HepG2 (cell line): ENCODE measurements at regions not wholly inside any gene's neighbourhood (a gene's known extent, or its start where the extent isn't known, plus 50 kb on each side); places are given as distances from the start of the nearest gene placed in this dataset.

Experiments used
- CHD2 ChIP-seq: IDR thresholded peaks from 2 replicates; pipeline ENCODE4 v1.6.1; 2011; ENCODE audit warnings: low read depth, low read length, improper control_type of control experiment
- ELF4 ChIP-seq: sonication (generic); formaldehyde crosslinking; IDR thresholded peaks from 2 replicates; pipeline ENCODE4 v1.5.0; 2020; ENCODE audit warnings: missing genetic modification reagents, mild to moderate bottlenecking, moderate library complexity, borderline replicate concordance
- FOXC1 ChIP-seq: sonication (generic); formaldehyde crosslinking; IDR thresholded peaks from 2 replicates; pipeline ENCODE4 v1.8.0; 2022; ENCODE audit warnings: mild to moderate bottlenecking, missing genetic modification reagents, borderline replicate concordance
- HIVEP1 ChIP-seq: sonication (generic); formaldehyde crosslinking; IDR thresholded peaks from 2 replicates; pipeline ENCODE4 v1.4.0; 2020; ENCODE audit warnings: mild to moderate bottlenecking, missing genetic modification reagents
- JDP2 ChIP-seq: sonication (generic); formaldehyde crosslinking; IDR thresholded peaks from 2 replicates; pipeline ENCODE4 v1.8.1; 2022; ENCODE audit warnings: missing genetic modification reagents, borderline replicate concordance
- KDM5A ChIP-seq: fragments of 200-600 bp; sonication (generic); IDR thresholded peaks from 2 replicates; pipeline ENCODE4 v1.7.0; 2018; ENCODE audit warnings: antibody characterized with exemption, mild to moderate bottlenecking, low read length, borderline replicate concordance
- PCBP2 ChIP-seq: fragments of 200-400 bp; formaldehyde crosslinking; optimal IDR thresholded peaks from 2 replicates; pipeline ENCODE3; 2018; ENCODE audit warnings: low read length, low read depth; ENCODE audit not compliant: poor library complexity, severe bottlenecking
- RBM39 ChIP-seq: fragments of 200-400 bp; formaldehyde crosslinking; IDR thresholded peaks from one replicate; pipeline ENCODE4 v1.6.1; 2018; ENCODE audit warnings: antibody characterized with exemption, mild to moderate bottlenecking, low read depth, low read length; ENCODE audit not compliant: poor library complexity, severe bottlenecking
- RFX3 ChIP-seq: IDR thresholded peaks from 2 replicates; pipeline ENCODE4 v1.6.1; 2016; ENCODE audit warnings: missing biosample characterization, missing genetic modification reagents
- SUZ12 ChIP-seq: fragments of 150-350 bp; IDR thresholded peaks from 2 replicates; pipeline ENCODE4 v1.6.1; 2014; ENCODE audit warnings: low read depth, low read length
- ZFP36 ChIP-seq: fragments of 150-350 bp; IDR thresholded peaks from 2 replicates; pipeline ENCODE4 v1.6.1; 2018; ENCODE audit warnings: borderline replicate concordance, low read length, low read depth; ENCODE audit not compliant: partially characterized antibody
- ZIK1 ChIP-seq: sonication (generic); formaldehyde crosslinking; IDR thresholded peaks from 2 replicates; pipeline ENCODE4 v1.5.0; 2020; ENCODE audit warnings: mild to moderate bottlenecking, low read depth, missing genetic modification reagents, borderline replicate concordance
- ZNF12 ChIP-seq: sonication (generic); formaldehyde crosslinking; IDR thresholded peaks from 2 replicates; pipeline ENCODE4 v1.5.0; 2020; ENCODE audit warnings: missing genetic modification reagents
- ZNF235 ChIP-seq: sonication (generic); formaldehyde crosslinking; IDR thresholded peaks from 2 replicates; pipeline ENCODE4 v1.8.1; 2023; ENCODE audit warnings: mild to moderate bottlenecking, missing genetic modification reagents, borderline replicate concordance
- ZNF329 ChIP-seq: sonication (generic); formaldehyde crosslinking; IDR thresholded peaks from 2 replicates; pipeline ENCODE4 v1.9.0; 2021; ENCODE audit warnings: low read depth, mild to moderate bottlenecking, missing genetic modification reagents
- ZNF331 ChIP-seq: sonication (generic); formaldehyde crosslinking; IDR thresholded peaks from 2 replicates; pipeline ENCODE4 v1.4.0; 2020; ENCODE audit warnings: missing genetic modification reagents
- ZNF33A ChIP-seq: sonication (generic); formaldehyde crosslinking; IDR thresholded peaks from 2 replicates; pipeline ENCODE4 v1.5.1; 2020; ENCODE audit warnings: missing genetic modification reagents, mild to moderate bottlenecking, moderate library complexity, borderline replicate concordance
- ZNF460 ChIP-seq: sonication (generic); formaldehyde crosslinking; IDR thresholded peaks from 2 replicates; pipeline ENCODE4 v1.5.1; 2020; ENCODE audit warnings: missing genetic modification reagents, mild to moderate bottlenecking, borderline replicate concordance
- ZNF510 ChIP-seq: sonication (generic); formaldehyde crosslinking; IDR thresholded peaks from 2 replicates; pipeline ENCODE4 v1.4.0; 2020; ENCODE audit warnings: low read depth, mild to moderate bottlenecking, missing genetic modification reagents
- ZNF547 ChIP-seq: sonication (generic); formaldehyde crosslinking; IDR thresholded peaks from 2 replicates; pipeline ENCODE4 v1.5.1; 2020; ENCODE audit warnings: mild to moderate bottlenecking, missing genetic modification reagents
- ZNF616 ChIP-seq: sonication (generic); formaldehyde crosslinking; IDR thresholded peaks from 2 replicates; pipeline ENCODE4 v1.5.0; 2020; ENCODE audit warnings: low read depth, mild to moderate bottlenecking, missing genetic modification reagents
- TF ChIP-seq, protein P1 (sequence below): sonication (generic); formaldehyde crosslinking; IDR thresholded peaks from 2 replicates; pipeline ENCODE4 v1.5.1; 2020; ENCODE audit warnings: mild to moderate bottlenecking, missing genetic modification reagents
- TF ChIP-seq, protein P2 (sequence below): sonication (generic); formaldehyde crosslinking; IDR thresholded peaks from 2 replicates; pipeline ENCODE4 v1.4.0; 2020; ENCODE audit warnings: missing genetic modification reagents, borderline replicate concordance

DNA sequence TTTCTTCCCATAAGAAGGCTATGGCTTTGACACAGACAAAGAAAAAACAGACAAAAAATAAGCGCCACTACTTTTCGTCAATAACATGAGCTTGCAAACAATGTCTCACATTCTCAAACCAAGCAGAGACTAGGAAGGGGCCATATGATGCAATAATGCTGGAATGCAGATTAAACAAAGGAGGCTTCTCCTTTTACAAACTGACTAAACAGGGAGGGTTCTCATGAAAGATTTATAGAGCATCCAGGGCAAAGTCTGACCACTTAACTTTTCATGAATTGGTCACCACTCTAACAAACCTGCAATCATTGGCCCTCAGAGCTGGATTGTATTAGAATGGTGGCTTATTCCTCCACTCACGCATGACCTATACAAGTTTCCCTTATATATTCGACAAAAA, 663.3 kb upstream of the CHAC2 start (continued):
- TF ChIP-seq ZNF616 (no peak), RBM39 (no peak), ZFP36 (no peak), ZNF235 (CRISPR knock-in tag) (no peak), SUZ12 (no peak), CHD2 (no peak), HIVEP1 (CRISPR knock-in tag) (no peak), PCBP2 (no peak), ZNF510 (CRISPR knock-in tag) (no peak), RFX3 (no peak), ZNF460 (CRISPR knock-in tag) (no peak), KDM5A (no peak), ZNF329 (CRISPR knock-in tag) (no peak), ELF4 (no peak), ZNF547 (CRISPR knock-in tag) (no peak), FOXC1 (CRISPR knock-in tag) (no peak), ZNF33A (CRISPR knock-in tag) (no peak), ZIK1 (CRISPR knock-in tag) (no peak), ZNF12 (CRISPR knock-in tag) (peak; percentile 88), JDP2 (CRISPR knock-in tag) (no peak), ZNF331 (peak; percentile 91; the same call in 1 of the 2 replicates)
- TF ChIP-seq, protein P1, sequence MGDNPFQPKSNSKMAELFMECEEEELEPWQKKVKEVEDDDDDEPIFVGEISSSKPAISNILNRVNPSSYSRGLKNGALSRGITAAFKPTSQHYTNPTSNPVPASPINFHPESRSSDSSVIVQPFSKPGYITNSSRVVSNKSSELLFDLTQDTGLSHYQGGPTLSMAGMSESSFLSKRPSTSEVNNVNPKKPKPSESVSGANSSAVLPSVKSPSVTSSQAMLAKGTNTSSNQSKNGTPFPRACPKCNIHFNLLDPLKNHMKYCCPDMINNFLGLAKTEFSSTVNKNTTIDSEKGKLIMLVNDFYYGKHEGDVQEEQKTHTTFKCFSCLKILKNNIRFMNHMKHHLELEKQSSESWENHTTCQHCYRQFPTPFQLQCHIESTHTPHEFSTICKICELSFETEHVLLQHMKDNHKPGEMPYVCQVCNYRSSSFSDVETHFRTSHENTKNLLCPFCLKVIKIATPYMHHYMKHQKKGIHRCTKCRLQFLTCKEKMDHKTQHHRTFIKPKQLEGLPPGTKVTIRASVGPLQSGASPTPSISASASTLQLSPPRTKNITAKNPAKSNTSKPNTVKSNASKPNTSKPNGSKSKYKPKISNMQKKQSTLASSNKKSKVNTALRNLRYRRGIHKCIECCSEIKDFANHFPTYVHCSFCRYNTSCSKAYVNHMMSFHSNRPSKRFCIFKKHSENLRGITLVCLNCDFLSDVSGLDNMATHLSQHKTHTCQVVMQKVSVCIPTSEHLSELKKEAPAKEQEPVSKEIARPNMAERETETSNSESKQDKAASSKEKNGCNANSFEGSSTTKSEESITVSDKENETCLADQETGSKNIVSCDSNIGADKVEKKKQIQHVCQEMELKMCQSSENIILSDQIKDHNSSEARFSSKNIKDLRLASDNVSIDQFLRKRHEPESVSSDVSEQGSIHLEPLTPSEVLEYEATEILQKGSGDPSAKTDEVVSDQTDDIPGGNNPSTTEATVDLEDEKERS (CRISPR knock-in tag): no peak
- TF ChIP-seq, protein P2, sequence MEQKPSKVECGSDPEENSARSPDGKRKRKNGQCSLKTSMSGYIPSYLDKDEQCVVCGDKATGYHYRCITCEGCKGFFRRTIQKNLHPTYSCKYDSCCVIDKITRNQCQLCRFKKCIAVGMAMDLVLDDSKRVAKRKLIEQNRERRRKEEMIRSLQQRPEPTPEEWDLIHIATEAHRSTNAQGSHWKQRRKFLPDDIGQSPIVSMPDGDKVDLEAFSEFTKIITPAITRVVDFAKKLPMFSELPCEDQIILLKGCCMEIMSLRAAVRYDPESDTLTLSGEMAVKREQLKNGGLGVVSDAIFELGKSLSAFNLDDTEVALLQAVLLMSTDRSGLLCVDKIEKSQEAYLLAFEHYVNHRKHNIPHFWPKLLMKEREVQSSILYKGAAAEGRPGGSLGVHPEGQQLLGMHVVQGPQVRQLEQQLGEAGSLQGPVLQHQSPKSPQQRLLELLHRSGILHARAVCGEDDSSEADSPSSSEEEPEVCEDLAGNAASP: no peak
